ENCODE measurements at regions not wholly inside any gene's neighbourhood (a gene's known extent, or its start where the extent isn't known, plus 50 kb on each side); places are given as distances from the start of the nearest gene placed in this dataset.

DNA sequence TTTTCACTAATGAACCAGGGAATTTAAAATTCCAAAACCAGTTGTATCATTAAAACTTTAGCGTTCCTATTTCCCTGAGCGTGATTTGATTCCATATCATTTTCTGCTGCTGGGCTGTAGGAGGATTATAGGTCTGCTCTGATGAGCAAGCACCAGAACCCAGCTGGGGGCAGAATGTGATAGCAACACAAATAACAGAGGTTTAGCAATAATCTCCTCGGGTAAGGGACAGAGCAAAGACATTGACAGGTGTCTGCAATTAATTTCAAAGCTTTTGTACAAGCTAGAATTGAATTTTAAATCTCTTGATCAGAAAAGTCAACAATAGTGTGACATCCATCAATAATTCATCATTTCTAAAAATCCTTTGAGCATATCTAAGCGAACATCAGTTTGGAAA lies 163.4 kb upstream of the RAP2B start:
- TF ChIP-seq, protein P1, sequence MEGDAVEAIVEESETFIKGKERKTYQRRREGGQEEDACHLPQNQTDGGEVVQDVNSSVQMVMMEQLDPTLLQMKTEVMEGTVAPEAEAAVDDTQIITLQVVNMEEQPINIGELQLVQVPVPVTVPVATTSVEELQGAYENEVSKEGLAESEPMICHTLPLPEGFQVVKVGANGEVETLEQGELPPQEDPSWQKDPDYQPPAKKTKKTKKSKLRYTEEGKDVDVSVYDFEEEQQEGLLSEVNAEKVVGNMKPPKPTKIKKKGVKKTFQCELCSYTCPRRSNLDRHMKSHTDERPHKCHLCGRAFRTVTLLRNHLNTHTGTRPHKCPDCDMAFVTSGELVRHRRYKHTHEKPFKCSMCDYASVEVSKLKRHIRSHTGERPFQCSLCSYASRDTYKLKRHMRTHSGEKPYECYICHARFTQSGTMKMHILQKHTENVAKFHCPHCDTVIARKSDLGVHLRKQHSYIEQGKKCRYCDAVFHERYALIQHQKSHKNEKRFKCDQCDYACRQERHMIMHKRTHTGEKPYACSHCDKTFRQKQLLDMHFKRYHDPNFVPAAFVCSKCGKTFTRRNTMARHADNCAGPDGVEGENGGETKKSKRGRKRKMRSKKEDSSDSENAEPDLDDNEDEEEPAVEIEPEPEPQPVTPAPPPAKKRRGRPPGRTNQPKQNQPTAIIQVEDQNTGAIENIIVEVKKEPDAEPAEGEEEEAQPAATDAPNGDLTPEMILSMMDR (IDR thresholded peaks at IDR 0.05) = no peak
- TF ChIP-seq ZFX (IDR thresholded peaks at IDR 0.05; ENCODE audit: borderline replicate concordance) = no peak

Data from 22Rv1 (cell line).